GM10266 (cell line): ENCODE measurements at regions not wholly inside any gene's neighbourhood (a gene's known extent, or its start where the extent isn't known, plus 50 kb on each side); places are given as distances from the start of the nearest gene placed in this dataset.

Experiments used
- DNase-seq: peaks from one replicate; pipeline ENCODE4 v3.0.0; 2012; ENCODE audit errors: extremely low spot score
- TF ChIP-seq, protein P1 (sequence below): IDR thresholded peaks from 2 replicates; pipeline ENCODE4 v1.5.1; 2012; ENCODE audit warnings: mild to moderate bottlenecking, low read depth; ENCODE audit not compliant: control insufficient read depth, insufficient read depth; ENCODE audit errors: missing control alignments

GRCh38 chr9:23379842-23380241 is 446.2 kb downstream of the ELAVL2 start:
- TF ChIP-seq, protein P1, sequence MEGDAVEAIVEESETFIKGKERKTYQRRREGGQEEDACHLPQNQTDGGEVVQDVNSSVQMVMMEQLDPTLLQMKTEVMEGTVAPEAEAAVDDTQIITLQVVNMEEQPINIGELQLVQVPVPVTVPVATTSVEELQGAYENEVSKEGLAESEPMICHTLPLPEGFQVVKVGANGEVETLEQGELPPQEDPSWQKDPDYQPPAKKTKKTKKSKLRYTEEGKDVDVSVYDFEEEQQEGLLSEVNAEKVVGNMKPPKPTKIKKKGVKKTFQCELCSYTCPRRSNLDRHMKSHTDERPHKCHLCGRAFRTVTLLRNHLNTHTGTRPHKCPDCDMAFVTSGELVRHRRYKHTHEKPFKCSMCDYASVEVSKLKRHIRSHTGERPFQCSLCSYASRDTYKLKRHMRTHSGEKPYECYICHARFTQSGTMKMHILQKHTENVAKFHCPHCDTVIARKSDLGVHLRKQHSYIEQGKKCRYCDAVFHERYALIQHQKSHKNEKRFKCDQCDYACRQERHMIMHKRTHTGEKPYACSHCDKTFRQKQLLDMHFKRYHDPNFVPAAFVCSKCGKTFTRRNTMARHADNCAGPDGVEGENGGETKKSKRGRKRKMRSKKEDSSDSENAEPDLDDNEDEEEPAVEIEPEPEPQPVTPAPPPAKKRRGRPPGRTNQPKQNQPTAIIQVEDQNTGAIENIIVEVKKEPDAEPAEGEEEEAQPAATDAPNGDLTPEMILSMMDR = no peak
- no peak for DNase-seq

- TF ChIP-seq, protein P1 = no peak
- no peak for DNase-seq
Measured at GRCh38 chr9:23380821-23381220, 445.2 kb downstream of the ELAVL2 start.

- DNase-seq = no peak
- TF ChIP-seq, protein P1 = no peak
Measured at GRCh38 chr9:23382418-23382817, 443.6 kb downstream of the ELAVL2 start.

- TF ChIP-seq, protein P1 = no peak
- DNase-seq = no peak
Measured at GRCh38 chr9:23394189-23394588, 431.9 kb downstream of the ELAVL2 start.

DNA sequence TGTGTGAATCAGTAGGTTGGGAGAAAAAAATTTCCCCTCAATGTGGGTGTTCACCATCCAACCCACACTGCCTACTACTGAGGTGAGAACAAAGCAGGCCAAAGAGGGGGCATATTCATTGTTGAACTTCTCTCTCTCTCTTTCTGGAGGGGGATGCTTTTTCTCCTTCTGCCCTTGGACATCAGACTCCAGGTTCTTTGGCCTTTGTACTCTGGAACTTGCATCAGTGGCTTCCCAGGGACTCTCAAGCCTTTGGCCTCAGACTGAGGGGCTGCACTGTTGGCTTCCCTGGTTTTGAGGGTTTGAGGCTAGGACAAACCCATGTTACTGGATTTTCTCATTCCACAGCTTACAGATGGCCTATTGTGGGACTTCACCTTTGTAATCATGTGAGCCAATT is 417.2 kb downstream of the ELAVL2 start:
- TF ChIP-seq, protein P1 = no peak
- DNase-seq = no peak

- DNase-seq = no peak
- TF ChIP-seq, protein P1 = no peak
Measured at GRCh38 chr9:23412046-23412445, 414.0 kb downstream of the ELAVL2 start.

GRCh38 chr9:23412458-23412857 is 413.6 kb downstream of the ELAVL2 start:
- no peak for DNase-seq
- TF ChIP-seq, protein P1 = no peak
